ENCODE measurements at regions not wholly inside any gene's neighbourhood (a gene's known extent, or its start where the extent isn't known, plus 50 kb on each side); places are given as distances from the start of the nearest gene placed in this dataset.
A peak's percentile ranks its signal among the peaks of the same experiment; 100 is the strongest.

GRCh38 chr6:30832864-30833263, 51.5 kb upstream of the DDR1 start:
- H3K9me3 Mint-ChIP-seq (ENCODE audit: low read depth), result no peaks in the 10 kb centered on the region
- peaks cover 71% of the 10 kb centered on the region for H3K4me1 Mint-ChIP-seq (ENCODE audit: low read depth)
- peak overlapping the region; percentile 71 for H3K27ac Mint-ChIP-seq
- H3K36me3 Mint-ChIP-seq, result peaks cover 3% of the 10 kb centered on the region
- no peak overlapping the region for H3K4me3 Mint-ChIP-seq
- H3K27me3 Mint-ChIP-seq, result no peaks in the 10 kb centered on the region

GRCh38 chr6:30830438-30830837, 53.9 kb upstream of the DDR1 start:
- Mint-ChIP-seq H3K9me3 (ENCODE audit: low read depth) (no peaks in the 10 kb centered on the region), H3K27me3 (no peaks in the 10 kb centered on the region), H3K36me3 (peaks cover 6% of the 10 kb centered on the region), H3K27ac (peak overlapping the region; percentile 100), H3K4me1 (ENCODE audit: low read depth) (peaks cover 85% of the 10 kb centered on the region), H3K4me3 (peak overlapping the region; percentile 93)

DNA sequence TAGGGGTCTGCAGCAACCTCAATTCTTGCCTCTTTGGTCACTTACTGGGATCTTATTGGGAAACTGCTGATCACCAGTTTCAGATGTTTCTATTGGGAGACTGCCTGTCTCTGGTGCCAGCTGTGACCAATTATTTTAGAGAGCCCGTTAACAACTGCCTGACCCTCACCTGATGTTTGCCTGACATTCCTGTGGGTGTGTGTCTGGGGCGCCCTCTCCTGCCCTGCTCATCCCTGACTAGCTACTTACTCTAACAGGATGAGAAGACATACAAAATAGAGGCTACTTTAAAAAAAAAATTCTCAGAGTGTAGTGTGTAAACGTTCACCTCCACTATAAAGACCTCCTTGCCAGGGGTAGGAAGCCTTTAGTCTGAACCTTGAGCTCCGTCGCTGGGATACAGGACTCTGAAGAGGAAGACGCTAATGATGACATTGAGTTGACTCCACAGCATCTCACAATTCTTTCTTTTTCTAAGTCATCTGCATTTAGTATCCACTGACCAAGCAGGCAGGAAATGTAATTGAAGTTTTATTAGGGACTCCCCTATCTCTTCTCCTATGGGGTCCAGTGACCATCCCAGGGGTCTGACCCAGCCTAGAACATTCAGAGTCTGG, 54.6 kb upstream of the DDR1 start:
- H3K36me3 Mint-ChIP-seq, result peaks cover 7% of the 10 kb centered on the region
- peak overlapping the region; percentile 93 for H3K4me3 Mint-ChIP-seq
- no peaks in the 10 kb centered on the region for H3K9me3 Mint-ChIP-seq (ENCODE audit: low read depth)
- peak overlapping the region; percentile 100 for H3K27ac Mint-ChIP-seq
- H3K4me1 Mint-ChIP-seq (ENCODE audit: low read depth), result peaks cover 85% of the 10 kb centered on the region
- no peaks in the 10 kb centered on the region for H3K27me3 Mint-ChIP-seq

DNA sequence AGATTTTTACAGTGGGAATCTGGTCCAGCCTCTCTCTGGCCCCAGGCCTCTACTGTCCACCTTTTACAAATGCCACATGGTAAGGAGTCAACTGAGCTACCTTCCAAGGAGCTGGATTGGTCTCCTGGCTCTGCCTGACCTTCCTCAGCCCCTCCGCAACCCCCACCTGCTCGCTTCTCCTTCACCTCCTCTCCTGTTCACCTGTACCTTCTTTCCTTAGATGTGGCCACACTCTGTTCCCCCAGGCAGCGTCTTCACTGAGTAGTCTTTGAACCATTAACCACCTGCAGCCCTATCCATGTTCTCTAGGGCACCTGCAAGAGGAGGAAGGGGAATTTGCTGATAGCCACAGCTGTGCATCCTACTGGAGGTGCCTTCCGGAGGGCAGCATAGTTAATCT, 55.3 kb upstream of the DDR1 start:
- Mint-ChIP-seq H3K9me3 (ENCODE audit: low read depth) (no peaks in the 10 kb centered on the region), H3K4me3 (peak overlapping the region; percentile 93), H3K36me3 (peaks cover 9% of the 10 kb centered on the region), H3K27ac (peak overlapping the region; percentile 100), H3K27me3 (no peaks in the 10 kb centered on the region), H3K4me1 (ENCODE audit: low read depth) (peaks cover 85% of the 10 kb centered on the region)

- peak overlapping the region; percentile 93 for H3K4me3 Mint-ChIP-seq
- H3K9me3 Mint-ChIP-seq (ENCODE audit: low read depth), result no peaks in the 10 kb centered on the region
- H3K4me1 Mint-ChIP-seq (ENCODE audit: low read depth), result peaks cover 87% of the 10 kb centered on the region
- H3K27ac Mint-ChIP-seq, result peak overlapping the region; percentile 100
- no peaks in the 10 kb centered on the region for H3K27me3 Mint-ChIP-seq
- peaks cover 12% of the 10 kb centered on the region for H3K36me3 Mint-ChIP-seq
Observed at GRCh38 chr6:30828027-30828962, 56.0 kb upstream of the DDR1 start.

- Mint-ChIP-seq H3K4me1 (ENCODE audit: low read depth) (peaks cover 90% of the 10 kb centered on the region), H3K9me3 (ENCODE audit: low read depth) (no peaks in the 10 kb centered on the region), H3K4me3 (peak overlapping the region; percentile 47), H3K36me3 (peaks cover 13% of the 10 kb centered on the region), H3K27me3 (no peaks in the 10 kb centered on the region), H3K27ac (peak overlapping the region; percentile 100)
Observed at GRCh38 chr6:30826961-30827342, 57.4 kb upstream of the DDR1 start.

DNA sequence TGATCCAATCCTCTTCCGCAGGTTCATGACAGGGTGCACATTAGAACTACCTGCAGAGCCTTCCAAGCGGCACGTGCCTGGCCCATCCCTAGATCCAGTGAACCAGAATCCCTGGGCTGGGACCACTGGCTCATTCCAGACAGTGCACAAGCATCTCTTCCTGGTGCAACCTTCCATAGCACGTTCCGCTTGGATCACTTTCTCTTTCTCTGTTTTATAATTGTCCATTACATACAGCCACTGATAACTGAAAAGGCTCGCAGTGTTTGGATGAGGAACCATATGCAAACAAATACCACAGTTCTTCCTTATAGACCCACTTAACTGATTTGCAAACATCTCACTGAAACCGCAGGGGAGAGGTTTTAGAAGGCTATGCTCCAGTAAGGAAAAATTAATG, 59.6 kb upstream of the DDR1 start:
- Mint-ChIP-seq H3K27me3 (no peaks in the 10 kb centered on the region), H3K27ac (peak overlapping the region; percentile 78), H3K4me1 (ENCODE audit: low read depth) (peaks cover 88% of the 10 kb centered on the region), H3K4me3 (no peak overlapping the region), H3K9me3 (ENCODE audit: low read depth) (no peaks in the 10 kb centered on the region), H3K36me3 (peaks cover 13% of the 10 kb centered on the region)

- H3K27ac Mint-ChIP-seq, result peak overlapping the region; percentile 100
- H3K4me3 Mint-ChIP-seq, result peak overlapping the region; percentile 58
- peaks cover 88% of the 10 kb centered on the region for H3K4me1 Mint-ChIP-seq (ENCODE audit: low read depth)
- no peaks in the 10 kb centered on the region for H3K27me3 Mint-ChIP-seq
- H3K9me3 Mint-ChIP-seq (ENCODE audit: low read depth), result no peaks in the 10 kb centered on the region
- H3K36me3 Mint-ChIP-seq, result peaks cover 16% of the 10 kb centered on the region
Observed at GRCh38 chr6:30823534-30823865, 60.8 kb upstream of the DDR1 start.

DNA sequence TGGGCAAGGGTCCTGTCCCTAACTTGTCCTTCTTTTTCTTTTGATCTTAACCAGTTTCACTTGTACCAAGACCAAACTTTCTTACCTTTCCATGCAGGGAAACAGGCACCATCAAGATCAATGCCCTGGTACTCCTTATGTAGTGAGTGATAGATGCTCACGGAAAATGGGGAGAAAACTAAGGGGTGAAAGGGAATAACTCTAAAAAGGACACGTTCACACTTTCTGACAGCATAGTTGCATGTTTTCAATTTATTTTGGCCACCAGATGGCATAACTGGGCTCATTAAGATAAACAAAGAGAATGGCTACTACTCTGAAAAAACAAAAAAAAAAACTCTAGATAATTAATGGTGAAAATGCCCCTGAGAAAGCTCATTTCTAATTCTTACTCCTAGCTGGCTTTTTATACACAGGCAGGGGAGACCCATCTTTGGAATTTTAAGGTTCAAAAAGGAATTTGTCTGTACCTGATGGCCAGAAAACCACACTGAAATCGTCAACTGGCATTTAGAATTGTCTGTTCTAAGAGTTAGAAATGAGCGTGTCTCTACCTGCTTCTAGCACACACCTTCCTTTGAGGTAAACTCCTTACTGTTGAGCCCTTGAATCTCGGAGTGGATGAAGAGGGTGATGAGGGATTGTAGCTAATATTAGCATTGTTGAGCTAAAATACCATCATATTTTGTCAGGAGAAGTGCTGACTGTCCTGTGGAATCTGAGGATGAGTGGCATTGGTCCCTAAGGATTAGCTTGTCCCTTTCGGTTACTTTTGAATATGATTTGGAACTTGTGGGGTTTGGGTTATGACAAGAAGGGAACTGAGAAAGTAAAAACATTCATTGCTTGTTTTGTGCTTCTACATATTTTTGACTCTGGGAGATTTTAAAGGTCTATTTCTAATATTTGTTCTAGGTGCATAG, 62.2 kb upstream of the DDR1 start:
- Mint-ChIP-seq H3K9me3 (ENCODE audit: low read depth) (no peaks in the 10 kb centered on the region), H3K4me3 (peak overlapping the region; percentile 8), H3K36me3 (peaks cover 20% of the 10 kb centered on the region), H3K27me3 (no peaks in the 10 kb centered on the region), H3K4me1 (ENCODE audit: low read depth) (peaks cover 87% of the 10 kb centered on the region), H3K27ac (peak overlapping the region; percentile 100)

GRCh38 chr6:30820193-30820592, 64.1 kb upstream of the DDR1 start:
- Mint-ChIP-seq H3K9me3 (ENCODE audit: low read depth) (no peaks in the 10 kb centered on the region), H3K4me1 (ENCODE audit: low read depth) (peaks cover 85% of the 10 kb centered on the region), H3K27ac (peak overlapping the region; percentile 100), H3K36me3 (peaks cover 20% of the 10 kb centered on the region), H3K27me3 (no peaks in the 10 kb centered on the region), H3K4me3 (peak overlapping the region; percentile 78)

DNA sequence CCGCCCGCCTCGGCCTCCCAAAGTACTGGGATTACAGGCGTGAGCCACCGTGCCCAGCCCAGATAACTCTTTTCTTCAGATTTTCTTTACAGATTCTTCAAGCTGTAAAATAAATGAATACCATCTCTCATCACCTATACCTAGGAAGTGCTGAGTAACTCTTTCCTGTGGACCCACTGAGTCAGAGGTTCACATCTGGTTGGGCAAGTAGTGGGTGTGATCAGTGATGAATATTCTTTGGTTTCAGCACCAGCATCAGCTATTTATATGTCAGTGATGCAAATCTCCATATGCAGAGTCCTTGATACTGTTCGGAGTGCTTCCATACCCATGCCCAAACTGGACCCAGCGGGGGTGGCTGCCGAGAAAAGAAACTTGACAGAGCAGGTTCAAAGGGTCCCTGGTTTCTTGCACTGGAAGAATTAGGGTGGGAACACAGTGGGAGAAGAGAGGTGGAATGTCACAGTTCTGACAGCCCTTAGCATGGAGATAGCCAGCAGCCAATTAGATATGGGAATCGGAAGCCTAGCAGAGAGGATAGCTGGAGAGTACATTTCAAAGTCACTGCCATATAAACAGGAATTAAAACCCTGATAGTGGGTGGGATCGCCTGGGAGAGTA, 64.9 kb upstream of the DDR1 start:
- peaks cover 18% of the 10 kb centered on the region for H3K36me3 Mint-ChIP-seq
- H3K27me3 Mint-ChIP-seq, result no peaks in the 10 kb centered on the region
- H3K4me3 Mint-ChIP-seq, result peak overlapping the region; percentile 78
- peak overlapping the region; percentile 100 for H3K27ac Mint-ChIP-seq
- peaks cover 84% of the 10 kb centered on the region for H3K4me1 Mint-ChIP-seq (ENCODE audit: low read depth)
- H3K9me3 Mint-ChIP-seq (ENCODE audit: low read depth), result no peaks in the 10 kb centered on the region

GRCh38 chr6:30818391-30818841, 65.9 kb upstream of the DDR1 start:
- Mint-ChIP-seq H3K4me1 (ENCODE audit: low read depth) (peaks cover 84% of the 10 kb centered on the region), H3K36me3 (peaks cover 19% of the 10 kb centered on the region), H3K27me3 (no peaks in the 10 kb centered on the region), H3K4me3 (peak overlapping the region; percentile 78), H3K9me3 (ENCODE audit: low read depth) (no peaks in the 10 kb centered on the region), H3K27ac (peak overlapping the region; percentile 100)

DNA sequence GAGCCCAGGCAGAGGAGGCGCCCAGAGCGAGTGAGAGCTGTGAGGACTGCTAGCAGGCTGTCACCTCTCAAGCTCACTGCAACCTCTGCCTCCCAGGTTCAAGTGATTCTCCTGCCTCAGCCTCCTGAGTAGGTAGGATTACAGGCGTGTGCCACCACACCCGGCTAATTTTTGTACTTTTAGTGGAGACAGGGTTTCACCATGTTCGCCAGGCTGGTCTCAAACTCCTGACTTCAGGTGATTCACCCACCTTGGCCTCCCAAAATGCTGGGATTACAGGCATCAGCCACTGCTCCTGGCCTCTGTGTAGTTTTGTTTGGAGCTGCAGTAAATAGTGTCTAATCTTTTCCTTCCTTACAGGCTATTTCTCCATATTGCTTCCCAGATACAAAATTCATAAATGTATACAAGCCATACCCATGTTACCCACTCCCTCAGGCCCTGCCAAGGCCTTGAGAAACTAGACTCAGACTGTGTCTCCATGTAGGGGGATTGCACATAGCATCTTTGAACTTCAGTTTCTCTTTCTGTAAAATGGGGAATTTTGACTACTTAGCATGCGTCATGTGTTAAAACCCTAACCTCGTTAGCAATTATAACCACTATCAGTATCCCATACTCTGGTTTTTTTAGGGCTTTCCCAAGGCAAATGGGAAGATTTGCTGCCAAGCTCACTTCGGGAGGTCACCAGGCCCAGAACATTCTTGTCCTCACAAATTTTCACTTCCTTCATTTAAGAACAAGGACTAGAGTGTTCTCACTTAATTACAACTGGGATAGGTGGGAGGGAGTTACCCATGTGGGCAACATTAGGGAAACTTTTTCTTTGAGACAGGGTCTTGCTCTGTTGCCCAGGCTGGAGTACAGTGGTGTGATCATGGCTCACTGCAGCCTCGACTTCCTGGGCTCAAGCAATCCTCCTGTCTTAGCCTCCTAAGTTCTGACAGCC, 67.3 kb upstream of the DDR1 start:
- H3K4me1 Mint-ChIP-seq (ENCODE audit: low read depth), result peaks cover 86% of the 10 kb centered on the region
- peak overlapping the region; percentile 79 for H3K4me3 Mint-ChIP-seq
- H3K27me3 Mint-ChIP-seq, result no peaks in the 10 kb centered on the region
- H3K9me3 Mint-ChIP-seq (ENCODE audit: low read depth), result no peaks in the 10 kb centered on the region
- H3K36me3 Mint-ChIP-seq, result peaks cover 16% of the 10 kb centered on the region
- H3K27ac Mint-ChIP-seq, result peak overlapping the region; percentile 100
